ENCODE measurements at regions not wholly inside any gene's neighbourhood (a gene's known extent, or its start where the extent isn't known, plus 50 kb on each side); places are given as distances from the start of the nearest gene placed in this dataset.

GRCh38 chr9:99391937-99392594 is 170.0 kb downstream of the SEC61B start:
- no peak for TF ChIP-seq CTCF (IDR thresholded peaks at IDR 0.05; ENCODE audit: low read depth, low read length, missing control alignments)
- in situ Hi-C loops (cut with HindIII; ENCODE audit: low pct_ligation_motif_present, low sequenced_read_pairs) = no loop called here
- H3K4me3 ChIP-seq (ENCODE audit: low read depth, low read length) = no peak overlapping the region
- H3K36me3 ChIP-seq (replicated peaks) = no peaks in the 10 kb centered on the region
- DNase-seq = no peak
- H3K27me3 ChIP-seq (replicated peaks) = no peaks in the 10 kb centered on the region
- H3K27ac ChIP-seq = no peak overlapping the region

- Histone ChIP-seq H3K27ac (no peak overlapping the region), H3K36me3 (replicated peaks) (no peaks in the 10 kb centered on the region), H3K27me3 (replicated peaks) (no peaks in the 10 kb centered on the region), H3K4me3 (ENCODE audit: low read depth, low read length) (no peak overlapping the region)
- in situ Hi-C loops (cut with HindIII; ENCODE audit: low pct_ligation_motif_present, low sequenced_read_pairs) = no loop called here
- TF ChIP-seq CTCF (IDR thresholded peaks at IDR 0.05; ENCODE audit: low read depth, low read length, missing control alignments) = no peak
- no peak for DNase-seq
Observed at GRCh38 chr9:99392986-99393385, 170.9 kb downstream of the SEC61B start.

- H3K4me3 ChIP-seq (ENCODE audit: low read depth, low read length) = no peak overlapping the region
- no peak overlapping the region for H3K27ac ChIP-seq
- H3K36me3 ChIP-seq (replicated peaks) = no peaks in the 10 kb centered on the region
- no peak for TF ChIP-seq CTCF (IDR thresholded peaks at IDR 0.05; ENCODE audit: low read depth, low read length, missing control alignments)
- in situ Hi-C loops (cut with HindIII; ENCODE audit: low pct_ligation_motif_present, low sequenced_read_pairs) = no loop called here
- H3K27me3 ChIP-seq (replicated peaks) = no peaks in the 10 kb centered on the region
- no peak for DNase-seq
Observed at GRCh38 chr9:99393993-99394392, 171.9 kb downstream of the SEC61B start.

GRCh38 chr9:99398241-99398640 is 176.2 kb downstream of the SEC61B start:
- no peak for DNase-seq
- no peak overlapping the region for H3K4me3 ChIP-seq (ENCODE audit: low read depth, low read length)
- H3K27ac ChIP-seq = no peak overlapping the region
- TF ChIP-seq CTCF (IDR thresholded peaks at IDR 0.05; ENCODE audit: low read depth, low read length, missing control alignments) = no peak
- H3K36me3 ChIP-seq (replicated peaks) = no peaks in the 10 kb centered on the region
- in situ Hi-C loops (cut with HindIII; ENCODE audit: low pct_ligation_motif_present, low sequenced_read_pairs) = no loop called here
- H3K27me3 ChIP-seq (replicated peaks) = no peaks in the 10 kb centered on the region

GRCh38 chr9:99399474-99399873 is 177.4 kb downstream of the SEC61B start:
- Histone ChIP-seq H3K27ac (no peak overlapping the region), H3K36me3 (replicated peaks) (no peaks in the 10 kb centered on the region), H3K4me3 (ENCODE audit: low read depth, low read length) (no peak overlapping the region), H3K27me3 (replicated peaks) (no peaks in the 10 kb centered on the region)
- in situ Hi-C loops (cut with HindIII; ENCODE audit: low pct_ligation_motif_present, low sequenced_read_pairs) = no loop called here
- no peak for DNase-seq
- TF ChIP-seq CTCF (IDR thresholded peaks at IDR 0.05; ENCODE audit: low read depth, low read length, missing control alignments) = no peak

- peak; percentile 53 for DNase-seq
- H3K27me3 ChIP-seq (replicated peaks) = no peaks in the 10 kb centered on the region
- no peaks in the 10 kb centered on the region for H3K36me3 ChIP-seq (replicated peaks)
- H3K27ac ChIP-seq = no peak overlapping the region
- in situ Hi-C loops (cut with HindIII; ENCODE audit: low pct_ligation_motif_present, low sequenced_read_pairs) = no loop called here
- no peak for TF ChIP-seq CTCF (IDR thresholded peaks at IDR 0.05; ENCODE audit: low read depth, low read length, missing control alignments)
- no peak overlapping the region for H3K4me3 ChIP-seq (ENCODE audit: low read depth, low read length)
Observed at GRCh38 chr9:99400184-99400731, 178.2 kb downstream of the SEC61B start.

Data from brain microvascular endothelial cell (primary cell).